ENCODE measurements at regions not wholly inside any gene's neighbourhood (a gene's known extent, or its start where the extent isn't known, plus 50 kb on each side); places are given as distances from the start of the nearest gene placed in this dataset.

GRCh38 chr4:163620738-163621137 lies 126.2 kb downstream of the TMA16 start:
- no peak for TF ChIP-seq TEAD4 (CRISPR knock-in tag; IDR thresholded peaks at IDR 0.05)
- TF ChIP-seq IRF2 (CRISPR knock-in tag; IDR thresholded peaks at IDR 0.05; ENCODE audit: borderline replicate concordance, low read depth): no peak
- TF ChIP-seq MLX (CRISPR knock-in tag; IDR thresholded peaks at IDR 0.05): no peak
- TF ChIP-seq ATF6 (CRISPR knock-in tag; IDR thresholded peaks at IDR 0.05): no peak
- no peak for TF ChIP-seq CTCF (IDR thresholded peaks at IDR 0.05)
- TF ChIP-seq JUN (CRISPR knock-in tag; IDR thresholded peaks at IDR 0.05): no peak

All from WTC11 (cell line).